IMR-90 (cell line): ENCODE measurements at regions not wholly inside any gene's neighbourhood (a gene's known extent, or its start where the extent isn't known, plus 50 kb on each side); places are given as distances from the start of the nearest gene placed in this dataset.

ENCODE experiments used
- ATAC-seq: fragments of 200-7000 bp; cut with Tn5 transposase; 2 replicates; pipeline ENCODE4 v1.9.1; 2020; ENCODE audit warnings: low read depth, mild to moderate bottlenecking, moderate library complexity
- BruUV-seq: library from RNA; stranded (reverse); fragments of 400-500 nt; replicated peaks from 2 replicates; lab custom pipeline; 2021; lab: Mats Ljungman, UMichigan
- CTCF ChIA-PET: fragments of 300-600 bp; formaldehyde crosslinking; extraction: SDS; loops from one replicate; lab custom pipeline; 2021; ENCODE audit warnings: antibody characterized with exemption; lab: Yijun Ruan, JAX
- POLR2A ChIA-PET: fragments of 300-600 bp; sonication (Branson Sonifier 250); formaldehyde crosslinking; loops from one replicate; lab custom pipeline; 2022; ENCODE audit warnings: antibody characterized with exemption; ENCODE audit not compliant: unreplicated experiment; lab: Charles Lee
- DNase-seq: peaks from one replicate; pipeline ENCODE4 v3.0.0; 2013
- H2AFZ ChIP-seq: replicated peaks from 2 replicates; pipeline ENCODE3; 2013; ENCODE audit warnings: low read length, mild to moderate bottlenecking; ENCODE audit not compliant: poor library complexity
- H2AK5ac ChIP-seq: 2 replicates; pipeline ENCODE4 v1.6.1; 2013; ENCODE audit warnings: low read depth, low read length, inconsistent platforms
- H2AK9ac ChIP-seq: replicated peaks from 2 replicates; pipeline ENCODE3; 2013; ENCODE audit warnings: mild to moderate bottlenecking, low read depth, low read length, moderate library complexity; ENCODE audit not compliant: poor library complexity
- H2BK120ac ChIP-seq: 2 replicates; pipeline ENCODE4 v1.6.1; 2013; ENCODE audit warnings: low read depth, low read length, inconsistent platforms
- H2BK15ac ChIP-seq: 3 replicates; pipeline ENCODE4 v1.6.1; 2013; ENCODE audit warnings: low read depth, low read length, inconsistent platforms
- H2BK20ac ChIP-seq: 2 replicates; pipeline ENCODE4 v1.6.1; 2013; ENCODE audit warnings: low read depth, mild to moderate bottlenecking, inconsistent platforms, low read length, moderate library complexity
- H2BK5ac ChIP-seq: 2 replicates; pipeline ENCODE4 v1.6.1; 2013; ENCODE audit warnings: mild to moderate bottlenecking, low read depth, low read length, inconsistent platforms; ENCODE audit not compliant: poor library complexity, severe bottlenecking
- H3K14ac ChIP-seq: replicated peaks from 2 replicates; pipeline ENCODE4 v1.6.1; 2013; ENCODE audit warnings: low read depth, low read length, inconsistent platforms
- H3K18ac ChIP-seq: 2 replicates; pipeline ENCODE4 v1.6.1; 2013; ENCODE audit warnings: low read depth, low read length, control low read depth
- H3K23ac ChIP-seq: 2 replicates; pipeline ENCODE4 v1.6.1; 2013; ENCODE audit warnings: low read depth, low read length, inconsistent platforms
- H3K27ac ChIP-seq: 2 replicates; pipeline ENCODE4 v1.5.1; 2013; ENCODE audit warnings: mild to moderate bottlenecking, control low read depth, low read length; ENCODE audit not compliant: insufficient read depth
- H3K27me3 ChIP-seq: 2 replicates; pipeline ENCODE4 v1.6.1; 2013; ENCODE audit warnings: low read length; ENCODE audit not compliant: control insufficient read depth, insufficient read depth
- H3K36me3 ChIP-seq: 2 replicates; pipeline ENCODE4 v1.6.1; 2013; ENCODE audit warnings: low read length, mixed read lengths; ENCODE audit not compliant: control insufficient read depth, insufficient read depth
- H3K4ac ChIP-seq: 2 replicates; pipeline ENCODE4 v1.6.1; 2013; ENCODE audit warnings: low read depth, low read length, inconsistent platforms
- H3K4me1 ChIP-seq: 2 replicates; pipeline ENCODE4 v1.6.1; 2013; ENCODE audit warnings: low read length, mixed read lengths; ENCODE audit not compliant: control insufficient read depth, insufficient read depth
- H3K4me2 ChIP-seq: 2 replicates; pipeline ENCODE4 v1.6.1; 2013; ENCODE audit warnings: low read depth, mild to moderate bottlenecking, control low read depth, low read length, moderate library complexity
- H3K4me3 ChIP-seq: 2 replicates; pipeline ENCODE4 v1.5.1; 2013; ENCODE audit warnings: low read depth, mild to moderate bottlenecking, control low read depth, low read length, moderate library complexity; ENCODE audit not compliant: insufficient read depth
- H3K56ac ChIP-seq: 2 replicates; pipeline ENCODE4 v1.6.1; 2013; ENCODE audit warnings: low read length, inconsistent platforms; ENCODE audit not compliant: insufficient read depth; ENCODE audit errors: extremely low read depth
- H3K79me1 ChIP-seq, 2 experiments: 2 replicates each; pipeline ENCODE4 v1.6.1; 2013; ENCODE audit warnings: low read length in 2 of 2, inconsistent platforms in 1 of 2, low read depth in 1 of 2
- H3K9ac ChIP-seq: 2 replicates; pipeline ENCODE4 v1.6.1; 2013; ENCODE audit warnings: low read depth, low read length, control low read depth
- H3K9me1 ChIP-seq: 2 replicates; pipeline ENCODE4 v1.6.1; 2013; ENCODE audit warnings: low read length, inconsistent platforms; ENCODE audit not compliant: insufficient read depth
- H3K9me3 ChIP-seq: 2 replicates; pipeline ENCODE4 v1.6.1; 2013; ENCODE audit warnings: low read length; ENCODE audit not compliant: control insufficient read depth, insufficient read depth
- H4K20me1 ChIP-seq: 2 replicates; pipeline ENCODE4 v1.6.1; 2013; ENCODE audit warnings: low read length, inconsistent platforms; ENCODE audit not compliant: insufficient read depth
- H4K5ac ChIP-seq: 2 replicates; pipeline ENCODE4 v1.6.1; 2013; ENCODE audit warnings: mild to moderate bottlenecking, low read depth, low read length, control low read depth
- H4K8ac ChIP-seq, 2 experiments: 2 replicates each; pipeline ENCODE4 v1.6.1; 2013; ENCODE audit warnings: low read depth in 2 of 2, low read length in 2 of 2, control low read depth in 1 of 2, inconsistent platforms in 1 of 2
- H4K91ac ChIP-seq: 2 replicates; pipeline ENCODE4 v1.6.1; 2013; ENCODE audit warnings: low read depth, low read length, inconsistent platforms; ENCODE audit not compliant: insufficient read depth
- CEBPB ChIP-seq: IDR thresholded peaks from 2 replicates; pipeline ENCODE4 v1.6.1; 2012; ENCODE audit warnings: low read depth, low read length, improper control_type of control experiment
- CHD1 ChIP-seq: IDR thresholded peaks from 2 replicates; pipeline ENCODE4 v1.6.1; 2012; ENCODE audit warnings: low read depth, low read length, improper control_type of control experiment
- MAFK ChIP-seq: IDR thresholded peaks from 2 replicates; pipeline ENCODE4 v1.6.1; 2012; ENCODE audit warnings: low read depth, low read length, improper control_type of control experiment
- MAZ ChIP-seq: IDR thresholded peaks from 2 replicates; pipeline ENCODE4 v1.6.1; 2012; ENCODE audit warnings: low read depth, mild to moderate bottlenecking, low read length, improper control_type of control experiment, moderate library complexity, borderline replicate concordance
- RAD21 ChIP-seq: IDR thresholded peaks from 2 replicates; pipeline ENCODE4 v1.6.1; 2012; ENCODE audit warnings: low read length, improper control_type of control experiment
- RCOR1 ChIP-seq: IDR thresholded peaks from 2 replicates; pipeline ENCODE4 v1.6.1; 2012; ENCODE audit warnings: mild to moderate bottlenecking, low read length, improper control_type of control experiment; ENCODE audit not compliant: insufficient replicate concordance
- WGBS, 2 experiments: methylation state at CpG; one replicate each; pipeline versions ENCODE4 v1.1.5 to v1.1.7; 2013; ENCODE audit warnings: missing lambda C conversion rate in 2 of 2; ENCODE audit not compliant: insufficient read length in 1 of 2; ENCODE audit errors: extremely low coverage in 2 of 2; 5-methylcytosine and 5-hydroxymethylcytosine counted together
- dilution Hi-C: fragments of 300-500 bp; cut with HindIII; formaldehyde crosslinking; loops from one replicate; pipeline ENCODE4 v1.14.3; 2018; ENCODE audit warnings: low sequenced_read_pairs; ENCODE audit not compliant: unreplicated experiment
- in situ Hi-C: fragments of 300-500 bp; cut with MboI; formaldehyde crosslinking; loops from 3 replicates; pipeline ENCODE4 v1.14.3; 2019; ENCODE audit warnings: low sequenced_read_pairs, inconsistent platforms, mixed read lengths
- intact Hi-C: fragments of 100-400 bp; cut with micrococcal nuclease; formaldehyde crosslinking; loops from 2 replicates; pipeline ENCODE4 v1.10.0; 2022
- TF ChIP-seq, protein P1 (sequence below): fragments of 150-350 bp; IDR thresholded peaks from 2 replicates; pipeline ENCODE4 v1.6.1; 2016; ENCODE audit warnings: low read depth, mild to moderate bottlenecking, low read length, moderate library complexity, borderline replicate concordance

DNA sequence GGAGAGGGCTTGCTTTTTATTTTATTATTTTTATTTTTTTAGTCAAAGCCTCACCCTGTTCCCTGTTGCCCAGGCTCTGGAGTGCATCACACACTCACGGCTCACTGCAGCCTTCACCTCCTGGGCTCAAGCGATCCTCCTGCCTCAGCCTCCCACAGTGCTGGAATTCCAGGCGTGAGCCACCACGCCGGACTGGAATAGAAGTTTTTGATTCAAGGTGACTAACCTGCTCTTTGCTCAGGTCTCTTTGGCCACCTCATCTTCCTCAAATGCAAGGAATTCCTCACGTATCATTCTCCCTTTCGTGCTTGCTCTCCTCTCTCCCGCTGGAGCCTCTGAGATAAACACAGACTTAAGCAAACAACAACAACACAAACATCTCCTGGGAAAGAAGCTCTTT is 636.8 kb downstream of the ADCYAP1 start:
- H2AFZ ChIP-seq = no peak overlapping the region
- no peak overlapping the region for H4K8ac ChIP-seq
- peaks cover 13% of the 10 kb centered on the region for H3K9me3 ChIP-seq
- no peak overlapping the region for H3K56ac ChIP-seq
- 79% methylated on average over 5 of the region's 8 CpGs; no CpG with 5 or more reads in 1 of the 2 experiments for WGBS, 2 experiments
- H2AK5ac ChIP-seq = no peak overlapping the region
- H2BK15ac ChIP-seq = no peak overlapping the region
- ChIA-PET POLR2A (no interaction called here), CTCF (no interaction called here)
- no peak overlapping the region for H3K4me2 ChIP-seq
- H4K5ac ChIP-seq = no peak overlapping the region
- no TSS peak for BruUV-seq
- ATAC-seq = no peak
- no peak overlapping the region for H2AK9ac ChIP-seq
- H3K18ac ChIP-seq = no peak overlapping the region
- dilution Hi-C loops = no loop called here
- H3K4me1 ChIP-seq = no peaks in the 10 kb centered on the region
- H3K27ac ChIP-seq = no peak overlapping the region
- TF ChIP-seq, protein P1, sequence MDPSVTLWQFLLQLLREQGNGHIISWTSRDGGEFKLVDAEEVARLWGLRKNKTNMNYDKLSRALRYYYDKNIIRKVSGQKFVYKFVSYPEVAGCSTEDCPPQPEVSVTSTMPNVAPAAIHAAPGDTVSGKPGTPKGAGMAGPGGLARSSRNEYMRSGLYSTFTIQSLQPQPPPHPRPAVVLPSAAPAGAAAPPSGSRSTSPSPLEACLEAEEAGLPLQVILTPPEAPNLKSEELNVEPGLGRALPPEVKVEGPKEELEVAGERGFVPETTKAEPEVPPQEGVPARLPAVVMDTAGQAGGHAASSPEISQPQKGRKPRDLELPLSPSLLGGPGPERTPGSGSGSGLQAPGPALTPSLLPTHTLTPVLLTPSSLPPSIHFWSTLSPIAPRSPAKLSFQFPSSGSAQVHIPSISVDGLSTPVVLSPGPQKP = no peak
- no peak for TF ChIP-seq RAD21
- TF ChIP-seq CHD1 = no peak
- TF ChIP-seq MAFK = no peak
- TF ChIP-seq CEBPB = no peak
- no peak for TF ChIP-seq RCOR1
- no peak for TF ChIP-seq MAZ
- no peak for DNase-seq
- H3K4me3 ChIP-seq = no peak overlapping the region
- intact Hi-C loops = no loop called here
- H2BK20ac ChIP-seq = no peak overlapping the region
- no peaks in the 10 kb centered on the region for H3K79me1 ChIP-seq
- no peak overlapping the region for H2BK120ac ChIP-seq
- H3K36me3 ChIP-seq = no peaks in the 10 kb centered on the region
- no peaks in the 10 kb centered on the region for H3K9me1 ChIP-seq
- H3K23ac ChIP-seq = no peak overlapping the region
- H3K4ac ChIP-seq = no peak overlapping the region
- H4K20me1 ChIP-seq = no peaks in the 10 kb centered on the region
- H3K9ac ChIP-seq = no peak overlapping the region
- H3K14ac ChIP-seq = no peak overlapping the region
- no peaks in the 10 kb centered on the region for H3K27me3 ChIP-seq
- H4K91ac ChIP-seq = no peak overlapping the region
- in situ Hi-C loops = no loop called here
- no peak overlapping the region for H2BK5ac ChIP-seq
